HepG2 (cell line): ENCODE measurements at regions not wholly inside any gene's neighbourhood (a gene's known extent, or its start where the extent isn't known, plus 50 kb on each side); places are given as distances from the start of the nearest gene placed in this dataset.

ENCODE experiments used
- ATAC-seq: fragments of 200-7000 bp; cut with Tn5 transposase; 3 replicates; pipeline ENCODE4 v1.9.1; 2020; ENCODE audit warnings: mild to moderate bottlenecking, moderate library complexity
- BruUV-seq: library from RNA; stranded (reverse); fragments of 400-500 nt; replicated peaks from 2 replicates; lab custom pipeline; 2021; lab: Mats Ljungman, UMichigan
- CTCF ChIA-PET: fragments of 300-600 bp; formaldehyde crosslinking; extraction: SDS; loops from one replicate; lab custom pipeline; 2021; ENCODE audit warnings: low total read pairs, inconsistent platforms, low intra/inter-chr PET ratio; lab: Yijun Ruan, JAX
- POLR2A ChIA-PET: fragments of 350-600 bp; sonication (Branson Sonifier 250); formaldehyde crosslinking; loops from one replicate; lab custom pipeline; 2020; ENCODE audit warnings: antibody characterized with exemption, inconsistent platforms; lab: Yijun Ruan, JAX
- DNase-seq: peaks from one replicate; pipeline ENCODE4 v3.0.0-alpha.2; 2015; ENCODE audit warnings: low spot score
- FAIRE-seq: peaks from 3 replicates; lab custom pipeline; 2011; peaks lifted over from hg19 to GRCh38; lab: Jason Lieb, UNC
- H2AFZ ChIP-seq: one replicate; pipeline ENCODE4 v1.6.1; 2011; ENCODE audit warnings: low read length, inconsistent platforms
- H3K27ac ChIP-seq: fragments of 300-600 bp; 3 replicates; pipeline ENCODE4 v1.8.0; 2011; ENCODE audit warnings: mixed run types, mild to moderate bottlenecking, mixed read lengths, low read length, inconsistent platforms; ENCODE audit not compliant: insufficient read depth; ENCODE audit errors: extremely low read length
- H3K27me3 ChIP-seq, 2 experiments: fragments of 200-600 bp in 1 of 2; 2 replicates in 1 of 2; 3 replicates in 1 of 2; pipeline versions ENCODE4 v1.6.0 to v1.8.0; 2011; ENCODE audit warnings: low read length in 2 of 2, mild to moderate bottlenecking in 2 of 2, moderate library complexity in 2 of 2, inconsistent platforms in 1 of 2; ENCODE audit not compliant: insufficient read depth in 2 of 2, control insufficient read depth in 1 of 2
- H3K36me3 ChIP-seq, 2 experiments: fragments of 200-600 bp in 1 of 2; replicated peaks in 1 of 2; 2 replicates in 1 of 2; 3 replicates in 1 of 2; pipeline versions ENCODE4 v1.5.1 to v1.8.0; 2011; ENCODE audit warnings: low read length in 2 of 2, inconsistent platforms in 1 of 2; ENCODE audit not compliant: insufficient read depth in 2 of 2, control insufficient read depth in 1 of 2
- H3K4me1 ChIP-seq: 2 replicates; pipeline ENCODE4 v1.5.1; 2012; ENCODE audit warnings: low read length, inconsistent platforms; ENCODE audit not compliant: insufficient read depth
- H3K4me2 ChIP-seq: 2 replicates; pipeline ENCODE4 v1.6.0; 2011; ENCODE audit warnings: low read depth, low read length, inconsistent platforms
- H3K4me3 ChIP-seq, 3 experiments: fragments of 200-600 bp in 1 of 3; sonication (generic), shearing (Covaris generic) in 1 of 3; replicated peaks in 1 of 3; 2 replicates each; pipeline ENCODE4 v1.5.1; 2011 to 2016; ENCODE audit warnings: low read length in 3 of 3, inconsistent platforms in 2 of 3, low read depth in 2 of 3, mild to moderate bottlenecking in 2 of 3, control low read depth in 1 of 3, mixed read lengths in 1 of 3; ENCODE audit not compliant: insufficient read depth in 1 of 3
- H3K79me2 ChIP-seq: one replicate; pipeline ENCODE4 v1.6.1; 2011; ENCODE audit warnings: low read length, inconsistent platforms; ENCODE audit not compliant: insufficient read depth
- H3K9ac ChIP-seq: 2 replicates; pipeline ENCODE4 v1.6.0; 2011; ENCODE audit warnings: mild to moderate bottlenecking, low read depth, low read length, inconsistent platforms; ENCODE audit not compliant: insufficient read depth
- H3K9me3 ChIP-seq: 2 replicates; pipeline ENCODE4 v1.5.1; 2012; ENCODE audit warnings: mild to moderate bottlenecking, low read length
- H4K20me1 ChIP-seq: 2 replicates; pipeline ENCODE4 v1.6.0; 2011; ENCODE audit warnings: inconsistent platforms, mild to moderate bottlenecking, low read length, moderate library complexity; ENCODE audit not compliant: insufficient read depth
- BHLHE40 ChIP-seq: IDR thresholded peaks from 2 replicates; pipeline ENCODE4 v1.6.1; 2011; ENCODE audit warnings: low read length, improper control_type of control experiment
- MAZ ChIP-seq, 2 experiments: sonication (generic) in 1 of 2; formaldehyde crosslinking in 1 of 2; IDR thresholded peaks; 2 replicates each; pipeline versions ENCODE4 v1.5.0 to v1.6.1; 2012 to 2020; ENCODE audit warnings: low read depth in 2 of 2, mild to moderate bottlenecking in 2 of 2, borderline replicate concordance in 1 of 2, improper control_type of control experiment in 1 of 2, low read length in 1 of 2, missing genetic modification reagents in 1 of 2, moderate library complexity in 1 of 2
- MTA1 ChIP-seq: sonication (generic); formaldehyde crosslinking; IDR thresholded peaks from 2 replicates; pipeline ENCODE4 v1.4.0; 2020; ENCODE audit warnings: missing genetic modification reagents, mild to moderate bottlenecking, borderline replicate concordance
- NFKBIZ ChIP-seq: IDR thresholded peaks from 2 replicates; pipeline ENCODE4 v1.6.1; 2018; ENCODE audit warnings: missing genetic modification reagents, missing compliant biosample characterization
- NR1H2 ChIP-seq: sonication (generic); formaldehyde crosslinking; IDR thresholded peaks from 2 replicates; pipeline ENCODE4 v1.8.1; 2022; ENCODE audit warnings: low read depth, missing genetic modification reagents, borderline replicate concordance
- SIN3B ChIP-seq: fragments of 150-350 bp; IDR thresholded peaks from 2 replicates; pipeline ENCODE4 v1.6.1; 2014; ENCODE audit warnings: low read length
- SRSF1 ChIP-seq: fragments of 200-400 bp; formaldehyde crosslinking; optimal IDR thresholded peaks from 2 replicates; pipeline ENCODE3; 2017; ENCODE audit warnings: mild to moderate bottlenecking, low read depth, low read length, moderate library complexity
- ZFP82 ChIP-seq: sonication (generic); formaldehyde crosslinking; IDR thresholded peaks from 2 replicates; pipeline ENCODE4 v1.5.1; 2020; ENCODE audit warnings: mild to moderate bottlenecking, missing genetic modification reagents, borderline replicate concordance
- WGBS: methylation state at CpG from one replicate; pipeline ENCODE4 v1.1.6; 2017; ENCODE audit warnings: low lambda C conversion rate; 5-methylcytosine and 5-hydroxymethylcytosine counted together
- in situ Hi-C: cut with HindIII; loops from 2 replicates; pipeline ENCODE4 v1.10.0; 2017; ENCODE audit warnings: low pct_unique_long_range_greater_than_20kb; ENCODE audit not compliant: extremely low pct_ligation_motif_present
- intact Hi-C: fragments of 100-400 bp; cut with micrococcal nuclease; formaldehyde crosslinking; loops from one replicate; pipeline ENCODE4 v1.10.0; 2022; ENCODE audit not compliant: unreplicated experiment
- TF ChIP-seq, protein P1 (sequence below), 2 experiments: sonication (generic) in 1 of 2; formaldehyde crosslinking in 1 of 2; IDR thresholded peaks; 2 replicates each; pipeline versions ENCODE4 v1.4.0 to v1.6.1; 2018 to 2020; ENCODE audit warnings: missing genetic modification reagents in 2 of 2, borderline replicate concordance in 1 of 2, low read depth in 1 of 2, mild to moderate bottlenecking in 1 of 2, missing biosample characterization in 1 of 2
- TF ChIP-seq, protein P2 (sequence below): sonication (generic); formaldehyde crosslinking; IDR thresholded peaks from 2 replicates; pipeline ENCODE4 v1.9.0; 2021; ENCODE audit warnings: missing genetic modification reagents, mild to moderate bottlenecking, borderline replicate concordance
- TF ChIP-seq, protein P3 (sequence below): sonication (generic); formaldehyde crosslinking; conservative IDR thresholded peaks from 2 replicates; pipeline ENCODE4 v1.8.0; 2022; ENCODE audit warnings: mild to moderate bottlenecking, moderate library complexity, missing genetic modification reagents

- Histone ChIP-seq H3K27me3 (no peaks in the 10 kb centered on the region), H3K36me3 (no peaks in the 10 kb centered on the region), H3K4me1 (no peaks in the 10 kb centered on the region), H4K20me1 (no peaks in the 10 kb centered on the region), H3K9me3 (no peaks in the 10 kb centered on the region), H3K4me3 (no peak overlapping the region), H3K4me2 (no peak overlapping the region)
- CTCF ChIA-PET, result no interaction called here
- in situ Hi-C loops (no loop called here), intact Hi-C loops (no loop called here)
- BruUV-seq, result no TSS peak
- no peak for ATAC-seq
- WGBS, result 13% methylated on average over 3 of the region's 3 CpGs
- DNase-seq, result no peak
- FAIRE-seq, result no peak
- TF ChIP-seq BHLHE40 (no peak), ZFP82 (CRISPR knock-in tag) (no peak), NFKBIZ (CRISPR knock-in tag) (no peak), SRSF1 (no peak), MTA1 (CRISPR knock-in tag) (no peak), MAZ (IDR thresholded peaks at IDR 0.05; ENCODE audit: borderline replicate concordance, low read depth, low read length) (no peak), MAZ (CRISPR knock-in tag; IDR thresholded peaks at IDR 0.05; ENCODE audit: low read depth) (no peak), NR1H2 (CRISPR knock-in tag) (no peak), SIN3B (no peak)
- TF ChIP-seq, protein P1, sequence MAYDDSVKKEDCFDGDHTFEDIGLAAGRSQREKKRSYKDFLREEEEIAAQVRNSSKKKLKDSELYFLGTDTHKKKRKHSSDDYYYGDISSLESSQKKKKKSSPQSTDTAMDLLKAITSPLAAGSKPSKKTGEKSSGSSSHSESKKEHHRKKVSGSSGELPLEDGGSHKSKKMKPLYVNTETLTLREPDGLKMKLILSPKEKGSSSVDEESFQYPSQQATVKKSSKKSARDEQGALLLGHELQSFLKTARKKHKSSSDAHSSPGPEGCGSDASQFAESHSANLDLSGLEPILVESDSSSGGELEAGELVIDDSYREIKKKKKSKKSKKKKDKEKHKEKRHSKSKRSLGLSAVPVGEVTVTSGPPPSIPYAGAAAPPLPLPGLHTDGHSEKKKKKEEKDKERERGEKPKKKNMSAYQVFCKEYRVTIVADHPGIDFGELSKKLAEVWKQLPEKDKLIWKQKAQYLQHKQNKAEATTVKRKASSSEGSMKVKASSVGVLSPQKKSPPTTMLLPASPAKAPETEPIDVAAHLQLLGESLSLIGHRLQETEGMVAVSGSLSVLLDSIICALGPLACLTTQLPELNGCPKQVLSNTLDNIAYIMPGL (CRISPR knock-in tag; IDR thresholded peaks at IDR 0.05; ENCODE audit: borderline replicate concordance in 1 of 2, low read depth in 1 of 2), result no peak
- TF ChIP-seq, protein P2, sequence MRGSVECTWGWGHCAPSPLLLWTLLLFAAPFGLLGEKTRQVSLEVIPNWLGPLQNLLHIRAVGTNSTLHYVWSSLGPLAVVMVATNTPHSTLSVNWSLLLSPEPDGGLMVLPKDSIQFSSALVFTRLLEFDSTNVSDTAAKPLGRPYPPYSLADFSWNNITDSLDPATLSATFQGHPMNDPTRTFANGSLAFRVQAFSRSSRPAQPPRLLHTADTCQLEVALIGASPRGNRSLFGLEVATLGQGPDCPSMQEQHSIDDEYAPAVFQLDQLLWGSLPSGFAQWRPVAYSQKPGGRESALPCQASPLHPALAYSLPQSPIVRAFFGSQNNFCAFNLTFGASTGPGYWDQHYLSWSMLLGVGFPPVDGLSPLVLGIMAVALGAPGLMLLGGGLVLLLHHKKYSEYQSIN (CRISPR knock-in tag), result no peak
- TF ChIP-seq, protein P3, sequence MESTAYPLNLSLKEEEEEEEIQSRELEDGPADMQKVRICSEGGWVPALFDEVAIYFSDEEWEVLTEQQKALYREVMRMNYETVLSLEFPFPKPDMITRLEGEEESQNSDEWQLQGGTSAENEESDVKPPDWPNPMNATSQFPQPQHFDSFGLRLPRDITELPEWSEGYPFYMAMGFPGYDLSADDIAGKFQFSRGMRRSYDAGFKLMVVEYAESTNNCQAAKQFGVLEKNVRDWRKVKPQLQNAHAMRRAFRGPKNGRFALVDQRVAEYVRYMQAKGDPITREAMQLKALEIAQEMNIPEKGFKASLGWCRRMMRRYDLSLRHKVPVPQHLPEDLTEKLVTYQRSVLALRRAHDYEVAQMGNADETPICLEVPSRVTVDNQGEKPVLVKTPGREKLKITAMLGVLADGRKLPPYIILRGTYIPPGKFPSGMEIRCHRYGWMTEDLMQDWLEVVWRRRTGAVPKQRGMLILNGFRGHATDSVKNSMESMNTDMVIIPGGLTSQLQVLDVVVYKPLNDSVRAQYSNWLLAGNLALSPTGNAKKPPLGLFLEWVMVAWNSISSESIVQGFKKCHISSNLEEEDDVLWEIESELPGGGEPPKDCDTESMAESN (CRISPR knock-in tag), result no peak
- TF ChIP-seq, all 625 proteins: peak for 0
- no peaks in the 10 kb centered on the region for H3K79me2 ChIP-seq
- POLR2A ChIA-PET, result no interaction called here
- H2AFZ ChIP-seq, result no peak overlapping the region
- H3K27ac ChIP-seq, result no peak overlapping the region
- H3K9ac ChIP-seq, result no peak overlapping the region
Observed at GRCh38 chr3:145721273-145721805, 439.6 kb downstream of the PLOD2 start.
